ENCODE measurements at regions not wholly inside any gene's neighbourhood (a gene's known extent, or its start where the extent isn't known, plus 50 kb on each side); places are given as distances from the start of the nearest gene placed in this dataset.

GRCh38 chr2:193520709-193521458, 1326.2 kb upstream of the TMEFF2 start:
- H3K23me2 ChIP-seq (ENCODE audit: low read depth, low read length) = no peaks in the 10 kb centered on the region
- no peak overlapping the region for H3K56ac ChIP-seq (replicated peaks; ENCODE audit: insufficient read length, low read depth, low read length)
- WGBS, 2 experiments (ENCODE audit: extremely low coverage in 1 of 2, insufficient coverage in 1 of 2, insufficient read length in 1 of 2, insufficient replicate concordance in 2 of 2, low coverage in 1 of 2, low lambda C conversion rate in 2 of 2, missing lambda C conversion rate in 1 of 2) = 86% methylated on average over 5 of the region's 5 CpGs; no CpG with 5 or more reads in 1 of the 2 experiments
- H3K9me3 ChIP-seq (ENCODE audit: insufficient read depth in 2 of 2, low read depth in 1 of 2, low read length in 1 of 2) = no peaks in the 10 kb centered on the region
- H3K18ac ChIP-seq (ENCODE audit: extremely low read depth, low read length) = no peak overlapping the region
- ChIA-PET POLR2A (ENCODE audit: partially characterized antibody) (no interaction called here), CTCF (ENCODE audit: partially characterized antibody) (no interaction called here)
- no peak overlapping the region for H2BK12ac ChIP-seq (ENCODE audit: low read depth, low read length)
- DNase-seq (ENCODE audit: low read depth in 1 of 2, low spot score in 2 of 2) (no peak), FAIRE-seq (no peak)
- no peak overlapping the region for H4K5ac ChIP-seq (ENCODE audit: insufficient read length, low read depth, low read length)
- no peak overlapping the region for H2BK5ac ChIP-seq (ENCODE audit: low read depth, low read length)
- H3K14ac ChIP-seq (ENCODE audit: insufficient read length) = no peak overlapping the region
- H3K23ac ChIP-seq (ENCODE audit: insufficient read length) = no peak overlapping the region
- H3K9ac ChIP-seq (replicated peaks in 1 of 4; ENCODE audit: extremely low read depth in 1 of 4, low read depth in 3 of 4, low read length in 3 of 4) = no peak overlapping the region
- no peaks in the 10 kb centered on the region for H3K36me3 ChIP-seq (ENCODE audit: control insufficient read depth in 2 of 4, insufficient read depth in 4 of 4, low read length in 3 of 4)
- H3K4me2 ChIP-seq (ENCODE audit: insufficient read depth in 1 of 2, low read depth in 2 of 2, low read length in 2 of 2) = no peak overlapping the region
- H3K27ac ChIP-seq (ENCODE audit: low read depth, low read length) = no peak overlapping the region
- H2BK120ac ChIP-seq (replicated peaks; ENCODE audit: low read depth, low read length) = no peak overlapping the region
- TF ChIP-seq KDM4A (IDR thresholded peaks at IDR 0.05; ENCODE audit: low read depth, low read length, severe bottlenecking) = no peak
- no peak for TF ChIP-seq POLR2A (IDR thresholded peaks at IDR 0.05; ENCODE audit: control extremely low read depth in 1 of 2, low read depth in 2 of 2, low read length in 2 of 2)
- TF ChIP-seq HDAC2 (IDR thresholded peaks at IDR 0.05; ENCODE audit: borderline replicate concordance in 1 of 2, low read depth in 2 of 2, low read length in 2 of 2) = no peak
- no peak for TF ChIP-seq TCF12 (IDR thresholded peaks at IDR 0.05; ENCODE audit: low read depth, low read length)
- TF ChIP-seq ATF3 (IDR thresholded peaks at IDR 0.05; ENCODE audit: insufficient read depth, low read depth, low read length) = no peak
- TF ChIP-seq POU5F1 (IDR thresholded peaks at IDR 0.05; ENCODE audit: low read depth, low read length) = no peak
- TF ChIP-seq SP4 (IDR thresholded peaks at IDR 0.05; ENCODE audit: low read length) = no peak
- TF ChIP-seq KDM5A (IDR thresholded peaks at IDR 0.05; ENCODE audit: low read length) = no peak
- TF ChIP-seq CBX5 (IDR thresholded peaks at IDR 0.05; ENCODE audit: low read depth, low read length) = no peak
- no peak for TF ChIP-seq KDM1A (IDR thresholded peaks at IDR 0.05; ENCODE audit: borderline replicate concordance, low read length)
- TF ChIP-seq FOSL1 (IDR thresholded peaks at IDR 0.05; ENCODE audit: insufficient read depth, low read depth, low read length) = no peak
- TF ChIP-seq RXRA (IDR thresholded peaks at IDR 0.05; ENCODE audit: insufficient read depth, low read depth, low read length) = no peak
- H3K4me3 ChIP-seq (ENCODE audit: extremely low read depth in 1 of 4, insufficient read depth in 2 of 4, low read depth in 3 of 4, low read length in 4 of 4) = no peak overlapping the region
- no peaks in the 10 kb centered on the region for H3K79me2 ChIP-seq (ENCODE audit: control insufficient read depth in 1 of 2, insufficient read depth in 2 of 2, low read length in 2 of 2)
- no peak overlapping the region for H2BK20ac ChIP-seq (ENCODE audit: low read length)
- no peak overlapping the region for H4K91ac ChIP-seq (replicated peaks; ENCODE audit: insufficient read length, low read length)
- no peaks in the 10 kb centered on the region for H4K20me1 ChIP-seq (replicated peaks in 1 of 2; ENCODE audit: control insufficient read depth in 1 of 2, insufficient read depth in 2 of 2, low read length in 2 of 2)
- H3K27me3 ChIP-seq (replicated peaks in 1 of 4; ENCODE audit: control insufficient read depth in 3 of 4, extremely low read depth in 1 of 4, insufficient read depth in 3 of 4, low read length in 3 of 4) = no peaks in the 10 kb centered on the region
- no peaks in the 10 kb centered on the region for H3K4me1 ChIP-seq (replicated peaks in 1 of 4; ENCODE audit: control insufficient read depth in 3 of 4, insufficient read depth in 4 of 4, low read length in 3 of 4)
- H2AK5ac ChIP-seq (ENCODE audit: low read depth, low read length) = no peak overlapping the region
- H2AFZ ChIP-seq (ENCODE audit: low read length) = no peak overlapping the region
- H2BK15ac ChIP-seq (ENCODE audit: low read length) = no peak overlapping the region
- H3K79me1 ChIP-seq (ENCODE audit: low read depth, low read length) = no peaks in the 10 kb centered on the region
- H3K4ac ChIP-seq (replicated peaks; ENCODE audit: insufficient read length, low read depth, low read length) = no peak overlapping the region
- no peak overlapping the region for H4K8ac ChIP-seq (ENCODE audit: extremely low read depth, insufficient read depth, low read length)
